GM19240 (cell line): ENCODE measurements at regions not wholly inside any gene's neighbourhood (a gene's known extent, or its start where the extent isn't known, plus 50 kb on each side); places are given as distances from the start of the nearest gene placed in this dataset.

Source experiments
- DNase-seq: peaks from one replicate; pipeline ENCODE4 v3.0.0; 2011; ENCODE audit warnings: low spot score; ENCODE audit not compliant: insufficient read length

DNA sequence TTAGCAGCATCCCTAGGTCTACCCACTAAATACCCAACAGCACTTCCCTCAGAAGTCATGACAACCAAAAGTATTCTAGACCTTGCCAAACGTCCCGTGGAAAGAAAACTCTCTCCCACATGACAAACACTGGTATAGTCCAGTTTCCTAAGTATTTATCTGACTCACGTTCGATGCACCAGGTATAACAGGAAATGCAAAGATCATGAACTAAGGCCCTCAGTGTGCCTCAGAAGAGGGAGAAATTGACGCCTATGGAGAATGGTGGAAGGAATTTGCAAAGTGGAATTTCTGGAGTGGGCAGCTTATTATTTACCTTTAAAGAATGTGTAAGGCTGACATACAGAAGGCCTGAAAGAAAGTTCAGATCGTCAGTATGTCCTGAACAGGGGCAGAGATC lies 523.6 kb upstream of the DAB1 start:
- no peak for DNase-seq

DNA sequence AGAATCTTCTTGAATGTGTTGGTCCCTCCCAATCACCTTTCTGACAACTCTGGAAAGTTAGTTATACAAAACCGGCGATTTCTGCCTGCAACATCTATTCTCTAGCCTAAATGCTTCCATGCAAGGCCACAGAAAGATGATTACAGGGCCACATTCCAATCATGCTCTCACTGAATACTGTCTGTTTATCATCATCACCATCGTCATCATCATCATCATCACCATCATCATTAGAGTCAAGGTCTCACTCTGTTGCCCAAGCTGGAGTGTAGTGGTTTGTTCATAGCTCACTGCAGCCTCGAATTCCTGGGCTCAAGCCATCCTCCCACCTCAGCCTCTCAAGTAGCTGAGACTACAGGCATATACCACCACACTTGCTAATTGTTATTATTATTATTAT lies 521.2 kb upstream of the DAB1 start:
- no peak for DNase-seq

DNA sequence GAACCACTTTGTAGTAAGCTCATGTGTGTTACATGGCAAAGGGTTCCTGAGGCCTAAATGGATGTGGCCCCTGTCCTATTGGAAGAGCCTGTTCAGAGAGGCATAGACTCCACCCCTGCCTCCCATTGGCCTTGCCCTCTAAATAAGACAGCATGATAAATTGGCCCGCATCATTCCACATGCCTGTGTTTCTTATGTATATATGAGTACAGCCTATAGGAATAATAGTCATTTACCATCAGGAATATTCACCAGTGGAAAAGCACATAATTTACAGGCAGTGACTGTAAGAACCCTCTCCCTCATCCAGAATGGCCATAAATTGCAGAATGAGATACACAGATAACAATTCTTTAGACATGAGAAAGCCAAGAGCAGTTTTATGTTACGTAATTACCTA lies 519.5 kb upstream of the DAB1 start:
- no peak for DNase-seq

DNA sequence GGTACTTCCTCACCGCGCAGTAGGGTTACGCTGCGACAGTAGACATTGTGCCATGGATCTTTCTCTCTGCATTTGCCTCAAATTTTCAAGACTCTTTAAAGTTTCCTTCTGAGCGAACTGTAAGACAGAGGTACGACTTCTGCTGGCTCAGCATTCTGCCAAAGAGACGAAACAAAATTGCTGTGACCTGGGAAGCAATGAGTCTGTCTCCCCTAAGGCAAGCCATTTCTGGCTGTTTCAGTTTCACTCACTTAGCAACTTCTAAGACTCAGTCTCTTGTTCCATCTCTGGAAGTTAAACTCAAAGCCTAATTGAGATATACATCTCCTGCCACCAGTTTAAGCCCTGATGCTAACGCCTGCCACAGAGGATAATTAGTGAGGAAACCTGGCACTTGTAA lies 510.9 kb upstream of the DAB1 start:
- no peak for DNase-seq

DNA sequence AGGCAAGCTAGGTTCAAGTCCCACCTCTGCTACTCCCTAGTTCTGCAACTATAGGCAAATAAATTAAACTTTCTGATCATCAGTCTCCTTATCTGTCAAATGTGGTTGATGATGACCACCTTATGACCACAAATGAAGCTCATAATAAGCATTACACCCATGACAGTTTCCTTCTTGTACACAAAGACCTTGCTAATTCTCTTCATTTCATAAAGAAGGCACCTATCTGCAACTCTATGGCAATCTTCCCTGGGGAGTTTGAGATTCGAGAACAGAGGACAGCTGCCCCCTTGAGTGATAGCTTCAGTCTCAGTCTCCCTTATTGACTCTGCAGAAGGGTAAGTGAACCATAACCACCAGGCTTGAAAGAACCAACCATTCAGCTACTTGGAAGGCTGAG lies 503.1 kb upstream of the DAB1 start:
- DNase-seq = no peak

DNA sequence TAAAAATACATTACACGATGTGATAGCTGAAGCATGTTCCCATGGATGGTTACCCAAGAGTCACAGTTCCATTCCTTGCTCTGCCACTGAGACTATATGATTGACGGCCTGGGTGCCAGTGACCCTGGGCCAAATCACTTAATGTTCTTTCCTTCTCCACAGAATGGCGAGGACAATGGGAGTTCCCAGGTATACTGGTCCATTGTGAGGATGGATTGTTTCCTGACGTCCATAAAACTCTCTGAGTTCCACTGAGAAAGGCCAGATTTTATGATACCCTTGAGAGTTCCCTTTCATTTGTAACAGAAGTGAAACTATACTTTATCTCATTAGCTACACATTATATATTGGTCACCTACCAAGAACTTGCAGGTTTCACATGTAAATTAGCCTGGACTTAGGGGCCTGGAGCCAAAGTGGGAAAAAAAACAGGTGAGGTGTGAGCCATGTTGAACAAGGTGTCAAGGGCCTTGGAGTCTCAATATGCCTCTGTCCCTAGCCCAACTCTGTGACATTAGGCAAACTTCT lies 502.2 kb upstream of the DAB1 start:
- DNase-seq = no peak

DNA sequence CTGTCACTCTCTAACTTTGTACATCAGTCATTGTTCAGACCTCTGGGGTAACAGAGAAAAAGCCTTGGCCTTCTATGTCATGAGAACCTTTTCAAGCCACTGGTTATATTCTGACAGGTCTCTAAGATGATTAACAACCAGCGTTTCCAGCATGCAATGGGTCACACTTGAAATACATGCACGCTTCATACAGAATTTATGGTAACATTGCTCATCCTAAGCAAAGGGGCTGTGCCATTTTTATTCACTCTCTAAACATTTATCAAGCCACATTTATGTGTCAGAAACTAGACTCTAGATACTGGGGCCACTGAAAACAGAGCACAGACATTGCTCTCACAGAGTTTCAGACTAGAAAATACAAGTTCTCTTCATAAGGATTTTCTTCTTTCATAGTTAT lies 501.4 kb upstream of the DAB1 start:
- no peak for DNase-seq

DNA sequence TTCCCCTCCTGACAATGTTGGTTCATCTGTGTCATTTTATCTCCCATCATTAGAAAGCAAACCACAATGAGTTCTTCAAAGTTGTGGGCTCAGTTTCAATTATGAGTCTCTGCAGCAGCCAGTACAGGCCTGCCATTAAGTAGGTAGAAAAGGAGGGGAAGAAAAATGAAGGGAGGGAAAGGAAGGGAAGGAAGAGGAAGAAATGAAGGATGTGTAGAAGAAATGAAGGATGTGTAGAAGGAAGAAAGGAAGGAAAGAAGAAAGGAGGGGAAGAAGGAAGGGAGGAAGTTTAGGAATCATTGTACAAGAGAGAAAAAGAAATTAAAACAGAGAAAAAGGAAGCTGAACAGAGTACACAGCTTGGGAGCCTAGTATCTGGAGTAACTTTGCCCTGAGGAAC lies 498.3 kb upstream of the DAB1 start:
- DNase-seq = no peak

DNA sequence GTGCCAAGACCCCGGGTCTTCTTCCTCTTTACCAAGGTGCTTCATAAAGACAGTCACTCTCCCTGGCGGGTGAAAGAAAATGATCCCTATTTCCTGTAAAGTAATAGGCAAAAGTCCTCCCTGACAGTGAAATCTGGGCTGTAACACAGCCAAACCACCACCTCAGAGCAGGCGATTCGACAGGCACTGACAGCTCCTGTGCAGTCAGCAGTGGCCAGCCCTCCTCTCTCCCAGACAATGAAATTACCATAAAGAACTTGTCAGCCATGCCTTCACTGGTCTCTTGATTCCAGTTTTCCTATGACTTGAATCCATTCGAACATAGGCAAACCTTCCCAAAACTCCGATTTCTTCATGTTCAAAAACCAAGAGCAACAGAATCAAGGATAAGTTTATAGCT lies 492.2 kb upstream of the DAB1 start:
- DNase-seq = no peak

DNA sequence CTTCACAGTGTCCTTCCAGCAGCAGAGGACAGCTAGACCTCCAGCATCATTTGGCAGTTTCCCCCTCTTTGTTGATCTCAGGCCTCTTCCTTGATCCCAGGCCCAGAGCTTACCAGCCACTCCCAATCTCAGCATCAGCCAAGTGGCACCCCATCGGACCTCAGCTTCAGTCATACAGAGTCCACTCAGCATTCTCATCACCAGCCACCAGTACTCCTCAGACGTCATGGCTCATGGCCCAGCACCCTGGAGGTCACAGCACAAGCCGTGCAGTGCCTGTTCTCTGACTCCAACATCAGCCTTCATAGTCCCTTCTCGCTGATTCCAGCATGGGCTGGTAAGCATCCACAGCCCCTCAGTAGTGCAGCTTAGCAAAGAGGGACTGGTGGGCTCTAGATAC lies 487.6 kb upstream of the DAB1 start:
- DNase-seq = no peak

DNA sequence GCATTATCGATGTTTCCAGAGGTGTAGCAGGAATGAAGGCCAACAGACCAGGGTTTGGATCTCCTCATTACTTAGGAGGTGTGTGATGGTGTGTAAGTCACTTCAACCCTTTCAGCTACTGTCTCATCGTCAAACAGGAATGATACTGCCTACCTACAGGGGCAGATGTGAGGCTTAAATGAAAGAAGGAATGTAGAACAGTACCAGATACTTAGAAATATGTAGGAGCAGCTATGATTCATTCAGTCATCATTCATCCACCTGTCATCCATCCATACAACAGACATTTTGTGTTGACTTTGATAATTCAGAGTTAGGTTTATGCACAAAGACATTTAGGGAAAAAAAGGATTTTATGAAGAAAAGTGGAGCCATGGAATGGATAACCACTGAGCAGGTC lies 486.9 kb upstream of the DAB1 start:
- DNase-seq = no peak

DNA sequence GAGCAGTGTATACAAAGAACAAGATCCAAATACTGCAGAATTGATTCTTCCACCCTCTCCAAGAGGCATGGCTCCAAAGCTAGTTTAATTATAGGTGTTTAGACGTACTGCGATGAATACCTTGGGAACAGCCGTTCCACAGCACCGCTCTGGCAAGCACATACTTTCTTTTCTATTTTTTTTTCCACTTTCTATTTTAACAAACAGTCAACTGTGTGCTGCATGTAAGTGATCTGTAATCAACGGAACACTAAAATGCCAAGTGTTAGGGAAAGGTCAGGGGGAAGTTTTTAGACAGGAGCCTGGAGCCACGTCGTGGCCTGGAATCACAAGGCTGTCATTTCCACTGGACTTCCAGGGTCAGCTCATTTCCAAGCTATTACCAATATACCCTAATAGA lies 486.4 kb upstream of the DAB1 start:
- no peak for DNase-seq

DNA sequence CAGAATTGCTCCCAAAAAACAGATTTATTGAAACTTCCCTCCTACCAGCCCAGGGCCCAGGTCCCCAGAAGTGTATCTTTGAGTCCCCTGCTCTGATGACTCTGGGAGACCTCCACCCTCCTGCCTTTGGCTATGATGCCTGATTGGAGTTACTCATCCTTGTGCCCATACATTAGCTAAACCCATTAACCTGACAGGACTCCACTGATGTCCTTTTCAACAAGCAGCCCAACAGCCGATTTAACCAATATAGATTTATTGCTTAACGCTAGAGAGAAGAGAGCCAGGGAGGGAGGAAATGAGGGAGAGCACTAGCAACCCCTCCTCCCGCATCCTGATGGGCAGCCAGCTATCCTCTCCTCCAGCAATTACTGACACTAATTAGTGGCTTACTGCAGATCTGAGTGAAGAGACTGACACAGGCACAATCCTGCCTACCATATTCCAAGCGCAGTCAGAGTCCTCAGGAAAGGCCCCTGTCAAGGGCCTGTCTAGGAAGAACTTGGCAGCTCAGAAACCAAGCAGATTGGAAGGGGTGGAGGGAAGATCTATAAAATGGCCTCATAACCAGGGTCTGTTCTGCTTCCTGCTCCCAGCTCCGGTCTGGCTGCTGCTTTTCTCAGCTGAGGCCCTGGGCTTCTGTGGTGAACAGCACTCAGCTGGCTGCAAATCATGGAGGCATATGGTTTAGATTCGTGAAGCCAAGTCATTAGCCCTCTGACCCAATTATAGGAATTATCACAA lies 484.5 kb upstream of the DAB1 start:
- no peak for DNase-seq

DNA sequence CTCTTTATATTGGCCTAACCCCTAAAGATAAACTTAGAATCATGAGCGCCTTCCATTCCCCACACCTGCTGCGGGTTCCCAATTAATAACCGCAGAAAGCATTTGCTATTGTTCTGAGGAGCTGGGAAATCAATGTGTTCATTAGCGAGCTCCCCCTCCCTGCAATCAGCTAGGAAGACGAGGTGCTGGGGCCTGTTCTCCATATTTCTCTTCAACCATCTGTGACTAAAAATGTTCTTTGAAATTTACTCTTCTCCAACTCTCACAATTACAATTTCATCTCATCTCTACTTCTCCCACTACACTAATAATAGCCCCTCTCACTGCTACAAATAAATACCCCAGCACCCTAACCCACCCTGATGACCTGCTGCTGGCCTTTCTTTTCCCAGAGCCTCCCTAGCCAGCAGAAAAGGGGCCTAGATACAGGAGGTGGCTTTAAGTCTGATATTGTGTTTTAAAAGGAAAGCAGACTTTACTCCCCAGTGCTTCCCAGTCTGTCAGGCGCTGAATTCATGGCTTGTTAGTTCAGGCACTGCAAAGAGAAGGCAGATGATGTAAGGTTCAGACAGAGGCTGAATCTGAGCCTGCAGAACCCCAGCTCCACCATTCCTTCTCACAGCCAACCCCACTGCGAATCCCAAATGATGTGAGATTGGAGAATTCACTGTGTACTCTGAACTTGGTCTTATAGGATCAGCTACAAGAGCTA lies 477.5 kb upstream of the DAB1 start:
- DNase-seq = no peak

DNA sequence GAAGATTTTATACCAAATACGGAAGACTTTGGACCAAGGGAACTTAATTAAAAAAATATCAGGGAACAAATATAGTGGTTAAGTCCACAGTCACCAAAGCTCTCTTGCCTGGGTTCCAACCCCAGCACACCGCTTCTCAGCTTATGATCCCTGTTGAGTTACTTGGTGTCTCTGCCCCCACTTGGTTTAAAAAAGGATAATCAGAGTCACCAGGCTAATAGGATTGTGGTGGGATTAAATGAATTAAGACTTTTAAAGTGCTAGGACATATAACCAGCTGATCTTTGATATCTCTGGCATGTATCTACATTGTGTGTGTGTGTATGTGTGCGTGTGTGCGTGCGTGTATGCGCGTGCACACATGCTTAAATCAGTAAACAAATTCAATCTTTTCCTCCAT lies 474.7 kb upstream of the DAB1 start:
- no peak for DNase-seq

DNA sequence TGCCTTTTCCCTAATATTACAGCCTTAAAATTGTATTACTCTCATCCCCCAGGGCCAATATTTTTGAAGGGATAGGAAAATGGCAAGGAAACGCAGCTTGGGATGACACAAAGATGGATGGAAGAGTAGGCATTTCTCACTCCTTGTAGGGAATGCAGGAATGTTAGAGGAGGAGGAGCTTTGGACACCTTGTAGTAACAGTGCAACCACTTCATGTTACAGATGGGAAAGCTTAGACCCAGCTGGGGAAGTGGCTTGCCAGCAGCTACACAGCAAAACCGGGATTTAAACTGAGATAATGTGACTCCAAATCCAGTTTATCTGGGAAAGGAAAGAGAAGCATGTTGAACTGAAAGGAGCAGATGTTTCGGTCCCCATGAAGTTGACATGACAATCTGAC lies 473.7 kb upstream of the DAB1 start:
- no peak for DNase-seq

DNA sequence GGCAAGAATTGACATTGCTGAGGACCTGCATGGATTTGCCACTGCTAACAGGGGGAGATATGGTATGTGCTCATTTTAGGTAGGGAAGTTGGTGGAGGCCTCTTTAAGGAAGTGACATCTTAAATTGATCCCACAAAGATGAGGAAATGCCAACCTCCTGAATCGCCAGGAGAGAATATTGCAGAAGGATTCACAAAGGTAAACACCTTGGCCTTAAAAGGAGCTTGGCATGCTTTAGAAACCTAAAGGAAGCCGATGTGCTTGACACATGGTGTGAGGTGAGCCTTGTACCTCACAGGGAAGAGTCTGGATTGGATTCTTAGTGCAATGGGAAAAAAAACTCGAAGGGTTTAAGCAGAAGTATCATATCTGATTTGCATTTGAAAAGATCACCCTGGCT lies 470.5 kb upstream of the DAB1 start:
- no peak for DNase-seq

DNA sequence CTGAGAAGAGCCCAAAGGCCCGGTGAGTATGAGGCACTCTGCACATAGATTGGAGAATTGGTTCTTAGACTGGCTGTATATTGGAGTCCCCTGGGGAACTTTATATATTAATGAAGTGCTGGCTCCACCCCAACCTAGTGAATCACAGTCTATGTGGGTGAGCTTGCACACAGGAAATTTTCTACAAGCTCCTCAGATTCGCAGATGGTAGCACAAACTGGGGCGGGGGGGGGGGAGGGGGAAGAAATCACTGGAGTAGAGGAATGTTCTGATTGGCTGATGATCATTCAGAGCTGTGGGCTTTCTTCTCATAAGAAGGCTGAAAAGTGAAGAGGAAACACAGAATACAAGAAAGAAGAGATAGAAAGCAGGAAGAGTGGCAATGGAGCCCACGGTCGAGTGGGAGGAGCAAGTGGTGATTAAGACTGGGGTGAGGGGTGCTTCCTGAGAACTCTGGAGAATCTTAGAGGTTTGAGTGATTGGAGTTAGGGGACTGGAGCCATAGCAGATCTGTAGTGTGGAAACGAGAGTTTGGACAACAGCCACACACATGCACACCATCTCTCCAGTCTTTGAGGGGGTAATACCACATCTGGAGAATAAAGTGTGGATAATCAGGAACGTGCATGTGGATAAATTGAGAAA lies 465.9 kb upstream of the DAB1 start:
- no peak for DNase-seq

DNA sequence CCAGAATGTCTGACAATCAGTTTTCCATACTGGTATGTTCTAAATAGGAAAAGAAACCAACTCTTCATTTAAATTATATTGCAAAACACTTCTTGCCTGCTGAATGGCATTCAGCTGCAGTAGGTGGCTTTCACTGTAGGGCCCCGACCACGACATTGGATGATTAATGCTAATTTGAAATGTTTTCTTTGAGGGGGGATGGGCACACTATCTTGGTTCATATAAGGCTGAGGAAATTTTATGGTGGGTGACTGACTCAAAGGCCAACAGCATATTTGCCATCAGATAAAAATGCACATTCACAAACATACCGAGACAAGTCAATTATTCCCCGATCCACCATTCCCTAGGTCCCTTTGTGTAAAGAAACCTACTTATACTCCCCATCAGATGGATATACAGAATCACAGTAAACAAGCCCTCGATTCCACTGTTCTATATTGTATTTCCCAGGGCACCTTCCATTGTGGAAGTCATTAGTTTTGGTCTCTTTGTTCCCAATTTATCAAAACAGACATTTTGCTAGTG lies 464.2 kb upstream of the DAB1 start:
- no peak for DNase-seq

DNA sequence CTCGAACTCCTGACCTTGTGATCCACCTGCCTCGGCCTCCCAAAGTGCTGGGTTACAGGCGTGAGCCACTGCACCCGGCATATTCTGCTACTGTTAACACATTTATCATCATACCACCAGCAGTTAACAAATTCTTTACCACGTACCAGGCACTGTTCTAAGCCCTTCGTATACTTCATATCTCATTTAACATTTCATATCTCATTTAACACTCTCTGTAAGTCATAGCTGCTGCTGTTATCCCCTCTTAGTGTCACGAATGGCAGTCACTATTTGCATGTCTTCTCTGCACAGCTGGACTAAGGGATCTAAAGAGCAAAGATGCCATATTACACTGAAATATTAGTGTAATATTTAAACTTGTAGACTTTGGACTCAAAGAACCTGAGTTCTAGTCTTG lies 462.5 kb upstream of the DAB1 start:
- DNase-seq = no peak

DNA sequence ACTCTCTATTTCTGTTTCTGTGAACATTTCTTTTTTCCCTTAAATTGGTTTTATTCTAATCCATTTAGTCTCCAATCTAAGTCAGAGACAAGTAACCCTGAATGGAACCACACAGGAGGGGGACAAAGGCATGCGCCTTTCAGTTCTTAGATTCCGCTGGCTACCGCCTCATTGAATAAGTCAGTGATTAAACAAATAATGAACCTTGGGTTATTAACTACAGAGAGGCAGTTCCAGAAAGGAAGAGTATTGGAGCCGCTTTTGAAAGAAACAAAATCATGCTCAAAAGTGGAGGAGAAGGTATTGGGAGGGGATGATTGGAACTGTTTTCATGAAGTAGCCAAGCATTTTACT lies 459.8 kb upstream of the DAB1 start:
- no peak for DNase-seq

DNA sequence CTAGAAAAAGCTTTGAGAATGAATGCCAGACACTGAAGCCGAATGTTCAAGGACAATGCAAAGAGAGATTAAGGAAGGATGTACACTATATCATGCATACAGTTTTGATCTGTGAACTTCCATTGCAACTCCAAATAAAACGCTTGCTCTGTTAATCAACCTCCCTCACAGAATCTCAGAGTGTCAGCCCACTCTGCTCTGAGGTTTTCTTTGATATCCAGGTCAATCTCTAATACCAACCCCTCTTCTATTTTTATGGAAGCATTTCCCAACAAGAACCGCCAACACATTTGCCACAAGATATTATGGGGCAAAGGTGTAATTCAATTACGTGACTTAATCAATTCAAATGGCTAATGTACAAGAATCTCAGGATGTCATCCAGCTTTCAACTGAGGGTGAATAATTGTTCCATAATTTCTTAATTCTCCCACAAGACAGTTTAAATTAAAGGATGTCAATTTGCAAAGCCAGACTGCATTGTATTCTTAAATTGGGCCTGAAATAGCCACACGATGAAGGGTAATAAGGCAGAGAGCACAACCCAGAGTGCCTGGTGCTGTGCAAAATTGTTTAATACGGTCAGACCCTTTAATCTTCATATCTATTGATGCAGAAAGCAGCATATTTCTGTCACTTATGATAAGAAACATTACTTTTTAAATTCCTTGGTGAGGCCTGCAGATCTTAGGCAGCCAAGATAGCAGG lies 459.2 kb upstream of the DAB1 start:
- DNase-seq = no peak
